ENCODE measurements at regions not wholly inside any gene's neighbourhood (a gene's known extent, or its start where the extent isn't known, plus 50 kb on each side); places are given as distances from the start of the nearest gene placed in this dataset.

DNA sequence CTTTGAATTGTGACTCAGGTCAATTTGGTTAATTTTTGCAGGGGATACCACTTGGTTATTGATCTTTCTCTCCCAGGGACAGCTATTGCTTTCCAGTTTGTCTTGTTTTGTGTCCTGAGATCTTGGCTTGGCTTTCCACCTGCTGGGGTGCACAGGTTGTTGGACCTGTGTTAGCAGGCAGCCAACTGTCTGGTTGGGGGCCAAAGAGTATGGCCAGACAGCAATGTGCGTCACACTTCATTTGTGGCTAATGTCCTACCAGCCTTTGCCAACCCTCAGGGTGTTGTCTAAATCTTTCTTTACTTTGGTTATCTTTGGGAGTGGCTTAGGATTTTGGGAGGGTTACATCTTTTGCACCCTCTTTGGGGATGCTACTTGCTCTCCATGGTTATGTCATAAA, 494.9 kb upstream of the ATP2B1 start:
- H3K36me3 ChIP-seq (ENCODE audit: control insufficient read depth in 2 of 2, extremely low read depth in 1 of 2, insufficient read depth in 2 of 2, low read length in 2 of 2): no peaks in the 10 kb centered on the region
- no peak overlapping the region for H3K4me3 ChIP-seq (replicated peaks in 1 of 3; ENCODE audit: insufficient read depth in 1 of 3, low read depth in 1 of 3, low read length in 3 of 3)
- dilution Hi-C loops (cut with MboI; ENCODE audit: extremely low pct_ligation_motif_present, low sequenced_read_pairs) (no loop called here), intact Hi-C loops (cut with micrococcal nuclease) (no loop called here)
- CTCF ChIA-PET: interaction anchor here (0.9 to 1.3 kb wide), 2 partner anchors 10 to 41 kb away, joined by 3 to 4 read pairs; no protein-coding TSS in a partner anchor
- H3K9ac ChIP-seq (replicated peaks; ENCODE audit: extremely low read depth, insufficient read depth, low read length): no peak overlapping the region
- BruUV-seq (replicated peaks): no TSS peak
- H4K20me1 ChIP-seq (replicated peaks; ENCODE audit: control insufficient read depth, extremely low read depth, insufficient read depth, low read length): no peaks in the 10 kb centered on the region
- H3K27ac ChIP-seq (ENCODE audit: insufficient read depth, low read depth, low read length): no peak overlapping the region
- no peak overlapping the region for H3K4me2 ChIP-seq (ENCODE audit: insufficient read depth, low read length)
- H3K9me3 ChIP-seq (replicated peaks; ENCODE audit: control insufficient read depth, insufficient read depth, low read length): no peaks in the 10 kb centered on the region
- no peaks in the 10 kb centered on the region for H3K9me1 ChIP-seq (replicated peaks; ENCODE audit: control insufficient read depth, extremely low read depth, insufficient read depth, low read length)
- no peak for FAIRE-seq
- no peak for DNase-seq (ENCODE audit: low read depth, low spot score)
- H2AFZ ChIP-seq (ENCODE audit: low read depth, low read length): no peak overlapping the region
- peaks cover 24% of the 10 kb centered on the region for H3K4me1 ChIP-seq (ENCODE audit: control insufficient read depth, extremely low read depth, insufficient read depth, low read length)
- POLR2A ChIA-PET: no interaction called here
- H3K27me3 ChIP-seq (ENCODE audit: control insufficient read depth in 2 of 2, insufficient read depth in 2 of 2, low read length in 2 of 2): no peaks in the 10 kb centered on the region
- no peaks in the 10 kb centered on the region for H3K79me2 ChIP-seq (ENCODE audit: control insufficient read depth, insufficient read depth, low read length)
- TF ChIP-seq JUN (IDR thresholded peaks at IDR 0.05; ENCODE audit: borderline replicate concordance, insufficient read depth, insufficient read length, low read depth) (no peak), MAX (IDR thresholded peaks at IDR 0.05; ENCODE audit: insufficient read depth, insufficient read length) (no peak), POLR2A (IDR thresholded peaks at IDR 0.05; ENCODE audit: low read depth, low read length) (no peak), EZH2 (IDR thresholded peaks at IDR 0.05; ENCODE audit: borderline replicate concordance, low read depth, low read length, severe bottlenecking) (no peak), MYC (IDR thresholded peaks at IDR 0.05; ENCODE audit: low read depth, low read length) (no peak), GATA2 (IDR thresholded peaks at IDR 0.05; ENCODE audit: insufficient read depth, insufficient read length, low read depth, low read length) (no peak), CTCF (IDR thresholded peaks at IDR 0.05; ENCODE audit: extremely low read depth in 1 of 2, insufficient read depth in 1 of 2, low read depth in 1 of 2, low read length in 2 of 2) (no peak), POLR2AphosphoS5 (IDR thresholded peaks at IDR 0.05; ENCODE audit: insufficient read depth, low read depth, low read length) (no peak)
